Mesothelial cell of epicardium (in vitro differentiated cells): ENCODE measurements at regions not wholly inside any gene's neighbourhood (a gene's known extent, or its start where the extent isn't known, plus 50 kb on each side); places are given as distances from the start of the nearest gene placed in this dataset.
"Not testable (repeated sequence)": the region's sequence is repeated elsewhere in the genome, so short reads cannot be mapped to it uniquely, and the experiment has no call there.

Experiments used
- DNase-seq, 2 experiments: peaks; one replicate each; pipeline ENCODE4 v3.0.0; 2021; ENCODE audit warnings: low spot score in 2 of 2; ENCODE audit not compliant: unreplicated experiment in 2 of 2
- H3K27ac Mint-ChIP-seq: 2 replicates; pipeline ENCODE4 v1.8.0; 2021; ENCODE audit warnings: mixed read lengths
- H3K27me3 Mint-ChIP-seq: 2 replicates; pipeline ENCODE4 v1.8.0; 2021; ENCODE audit warnings: low read depth, mixed read lengths
- H3K36me3 Mint-ChIP-seq: 2 replicates; pipeline ENCODE4 v1.8.0; 2021; ENCODE audit warnings: mixed read lengths
- H3K4me1 Mint-ChIP-seq: 2 replicates; pipeline ENCODE4 v1.8.0; 2021; ENCODE audit warnings: mixed read lengths
- H3K4me3 Mint-ChIP-seq: 2 replicates; pipeline ENCODE4 v1.8.0; 2021; ENCODE audit warnings: mild to moderate bottlenecking, moderate library complexity, mixed read lengths
- H3K9me3 Mint-ChIP-seq: 2 replicates; pipeline ENCODE4 v1.8.0; 2021; ENCODE audit warnings: mixed read lengths
- TF ChIP-seq, protein P1 (sequence below): fragments of 200-600 bp; sonication (generic); IDR thresholded peaks from one replicate; pipeline ENCODE4 v1.5.0; 2021; ENCODE audit warnings: antibody characterized with exemption; ENCODE audit not compliant: unreplicated experiment

DNA sequence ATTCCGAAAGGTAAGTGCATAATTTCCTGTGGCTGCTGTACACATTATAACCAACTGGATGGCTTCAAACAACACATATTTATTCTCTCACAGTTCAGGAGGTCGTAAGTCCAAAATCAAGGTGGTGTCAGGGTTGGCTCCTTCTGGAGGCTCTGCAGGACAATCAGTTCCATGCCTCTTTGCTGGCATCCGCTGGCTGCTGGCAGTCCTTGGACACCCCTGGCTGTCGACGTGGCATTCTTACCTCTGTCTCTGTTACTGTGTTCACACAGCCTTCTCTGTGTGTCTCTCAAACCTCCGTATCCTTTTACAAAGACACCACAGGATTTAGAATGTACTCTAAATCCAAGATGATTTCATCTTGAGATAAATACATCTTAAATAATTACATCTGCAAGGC, 398.8 kb upstream of the ATP10A start:
- no peak for DNase-seq
- Mint-ChIP-seq H3K27me3 (no peaks in the 10 kb centered on the region), H3K4me1 (no peaks in the 10 kb centered on the region), H3K27ac (no peak overlapping the region), H3K36me3 (no peaks in the 10 kb centered on the region), H3K9me3 (peaks cover 3% of the 10 kb centered on the region), H3K4me3 (no peak overlapping the region)
- TF ChIP-seq, protein P1, sequence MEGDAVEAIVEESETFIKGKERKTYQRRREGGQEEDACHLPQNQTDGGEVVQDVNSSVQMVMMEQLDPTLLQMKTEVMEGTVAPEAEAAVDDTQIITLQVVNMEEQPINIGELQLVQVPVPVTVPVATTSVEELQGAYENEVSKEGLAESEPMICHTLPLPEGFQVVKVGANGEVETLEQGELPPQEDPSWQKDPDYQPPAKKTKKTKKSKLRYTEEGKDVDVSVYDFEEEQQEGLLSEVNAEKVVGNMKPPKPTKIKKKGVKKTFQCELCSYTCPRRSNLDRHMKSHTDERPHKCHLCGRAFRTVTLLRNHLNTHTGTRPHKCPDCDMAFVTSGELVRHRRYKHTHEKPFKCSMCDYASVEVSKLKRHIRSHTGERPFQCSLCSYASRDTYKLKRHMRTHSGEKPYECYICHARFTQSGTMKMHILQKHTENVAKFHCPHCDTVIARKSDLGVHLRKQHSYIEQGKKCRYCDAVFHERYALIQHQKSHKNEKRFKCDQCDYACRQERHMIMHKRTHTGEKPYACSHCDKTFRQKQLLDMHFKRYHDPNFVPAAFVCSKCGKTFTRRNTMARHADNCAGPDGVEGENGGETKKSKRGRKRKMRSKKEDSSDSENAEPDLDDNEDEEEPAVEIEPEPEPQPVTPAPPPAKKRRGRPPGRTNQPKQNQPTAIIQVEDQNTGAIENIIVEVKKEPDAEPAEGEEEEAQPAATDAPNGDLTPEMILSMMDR, result no peak

DNA sequence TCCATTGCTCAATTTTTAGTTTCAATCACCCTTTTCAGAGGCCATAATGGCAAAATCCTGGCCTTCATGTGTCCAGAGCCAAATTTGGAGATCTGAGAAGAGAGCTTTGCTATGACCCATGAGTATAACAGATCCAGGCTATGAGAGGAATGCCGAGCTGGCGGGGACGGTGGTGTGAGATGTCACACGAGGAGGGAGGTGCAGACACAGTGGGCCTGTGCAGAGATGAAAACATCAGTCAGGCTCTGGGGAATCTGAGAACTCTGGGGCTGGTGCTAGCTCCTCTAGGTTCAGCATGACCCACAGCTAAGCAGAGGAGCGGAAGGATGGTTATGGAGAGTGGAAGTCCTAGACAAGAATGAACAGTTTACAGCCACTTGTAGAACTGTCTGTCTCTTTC, 398.3 kb upstream of the ATP10A start:
- Mint-ChIP-seq H3K27ac (no peak overlapping the region), H3K4me1 (no peaks in the 10 kb centered on the region), H3K36me3 (no peaks in the 10 kb centered on the region), H3K27me3 (no peaks in the 10 kb centered on the region), H3K4me3 (no peak overlapping the region), H3K9me3 (no peaks in the 10 kb centered on the region)
- no peak for DNase-seq
- TF ChIP-seq, protein P1, result no peak

DNA sequence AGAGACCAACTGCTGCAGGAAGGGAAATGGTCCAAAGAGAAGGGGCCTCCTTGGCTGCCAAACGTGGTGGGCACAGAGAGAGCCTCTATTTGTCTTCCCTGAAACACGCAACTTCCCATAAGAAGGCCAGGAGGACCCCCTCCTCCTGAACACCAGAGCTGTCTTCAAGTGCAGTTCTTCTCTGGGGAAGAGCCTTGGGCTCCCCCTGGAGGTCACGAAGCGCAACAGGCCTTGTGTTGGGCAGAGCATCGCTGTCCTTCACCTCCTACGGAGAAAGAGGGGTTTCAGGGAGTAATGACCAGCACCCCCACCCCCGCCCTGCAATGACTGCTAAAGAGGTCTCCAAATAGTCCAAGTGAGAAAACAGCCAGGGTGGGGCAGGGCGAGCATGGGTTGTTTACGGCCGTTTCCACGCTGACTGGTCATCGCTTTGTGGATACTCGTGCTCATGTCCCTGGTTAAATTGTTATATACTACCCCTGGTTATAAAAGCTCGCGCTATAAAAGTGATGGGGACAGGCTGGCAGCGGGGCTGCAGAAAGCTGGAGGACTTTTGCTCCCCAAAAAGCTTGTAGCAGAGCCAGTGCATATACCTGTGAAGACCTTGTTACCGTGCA, 397.5 kb upstream of the ATP10A start:
- Mint-ChIP-seq H3K27ac (no peak overlapping the region), H3K9me3 (no peaks in the 10 kb centered on the region), H3K4me3 (no peak overlapping the region), H3K36me3 (no peaks in the 10 kb centered on the region), H3K4me1 (no peaks in the 10 kb centered on the region), H3K27me3 (no peaks in the 10 kb centered on the region)
- peak in 1 of 2 experiments; percentile 57 for DNase-seq
- TF ChIP-seq, protein P1, result peak; percentile 63

DNA sequence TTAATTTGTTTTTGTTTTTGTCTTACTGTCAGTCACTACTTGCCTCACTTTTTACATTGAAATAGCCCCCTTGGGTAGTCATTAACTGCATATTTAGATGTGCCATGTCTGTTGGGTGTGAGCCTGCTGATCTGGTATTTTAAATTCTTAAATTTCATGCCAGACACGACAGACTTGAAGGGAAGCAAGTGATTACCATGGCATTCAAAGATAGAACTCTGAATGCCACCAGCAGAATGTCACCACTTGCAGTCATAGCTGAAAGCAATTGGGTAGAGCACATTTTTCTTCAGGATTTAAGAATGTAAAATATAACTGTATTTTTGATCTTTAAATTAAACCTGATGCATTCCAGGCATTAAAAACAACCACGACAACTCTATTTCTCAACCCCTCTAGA, 396.5 kb upstream of the ATP10A start:
- H3K4me1 Mint-ChIP-seq, result no peaks in the 10 kb centered on the region
- no peak for DNase-seq
- no peaks in the 10 kb centered on the region for H3K27me3 Mint-ChIP-seq
- H3K9me3 Mint-ChIP-seq, result no peaks in the 10 kb centered on the region
- H3K36me3 Mint-ChIP-seq, result no peaks in the 10 kb centered on the region
- H3K27ac Mint-ChIP-seq, result no peak overlapping the region
- no peak overlapping the region for H3K4me3 Mint-ChIP-seq
- TF ChIP-seq, protein P1, result no peak

DNA sequence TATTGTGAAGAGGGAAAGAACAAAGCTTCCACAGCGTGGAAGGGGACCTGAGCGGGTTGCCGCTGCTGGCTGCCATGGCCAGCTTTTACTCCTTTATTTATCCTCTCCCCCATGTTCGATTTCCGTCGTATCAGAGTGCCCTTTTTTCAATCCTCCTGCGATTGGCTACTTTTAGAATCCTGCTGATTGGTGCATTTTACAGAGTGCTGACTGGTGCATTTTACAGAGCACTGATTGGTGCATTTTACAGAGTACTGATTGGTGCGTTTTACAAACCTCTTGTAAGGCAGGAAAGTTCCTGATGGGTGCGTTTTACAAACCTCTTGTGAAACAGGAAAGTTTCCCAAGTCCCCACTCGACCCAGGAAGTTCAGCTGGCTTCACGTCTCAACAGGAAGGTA, 381.7 kb upstream of the ATP10A start:
- H3K27me3 Mint-ChIP-seq, H3K4me3 Mint-ChIP-seq, H3K4me1 Mint-ChIP-seq, H3K9me3 Mint-ChIP-seq, H3K36me3 Mint-ChIP-seq, DNase-seq, H3K27ac Mint-ChIP-seq: not testable (repeated sequence)

DNA sequence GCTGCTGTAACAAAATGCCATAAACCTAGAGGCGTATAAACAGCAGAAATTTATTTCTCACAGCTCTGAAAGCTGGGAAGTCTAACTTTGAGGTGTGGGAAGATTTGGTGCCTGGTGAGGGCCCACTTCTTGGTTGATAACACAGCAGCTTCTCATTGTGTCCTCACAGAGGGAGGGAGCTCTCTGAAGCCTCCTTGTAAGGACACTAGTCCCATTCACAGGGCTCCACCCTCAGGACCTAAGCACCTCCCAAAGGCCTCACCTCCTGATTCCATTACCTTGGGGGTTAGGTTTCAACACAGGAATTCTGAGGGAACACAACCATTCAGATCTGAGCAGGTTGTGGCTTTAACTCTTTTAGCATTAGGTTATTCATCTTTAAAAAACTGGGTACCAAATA, 380.3 kb upstream of the ATP10A start:
- TF ChIP-seq, protein P1, result no peak
- H3K27ac Mint-ChIP-seq, result no peak overlapping the region
- no peak for DNase-seq
- no peaks in the 10 kb centered on the region for H3K4me1 Mint-ChIP-seq
- no peaks in the 10 kb centered on the region for H3K27me3 Mint-ChIP-seq
- no peak overlapping the region for H3K4me3 Mint-ChIP-seq
- H3K36me3 Mint-ChIP-seq, result no peaks in the 10 kb centered on the region
- H3K9me3 Mint-ChIP-seq, result peaks cover 3% of the 10 kb centered on the region
